HepG2 (cell line): ENCODE measurements at regions not wholly inside any gene's neighbourhood (a gene's known extent, or its start where the extent isn't known, plus 50 kb on each side); places are given as distances from the start of the nearest gene placed in this dataset.

ENCODE experiments used
- ATAC-seq: fragments of 200-7000 bp; cut with Tn5 transposase; 3 replicates; pipeline ENCODE4 v1.9.1; 2020; ENCODE audit warnings: mild to moderate bottlenecking, moderate library complexity
- BruUV-seq: library from RNA; stranded (reverse); fragments of 400-500 nt; replicated peaks from 2 replicates; lab custom pipeline; 2021; lab: Mats Ljungman, UMichigan
- CTCF ChIA-PET: fragments of 300-600 bp; formaldehyde crosslinking; extraction: SDS; loops from one replicate; lab custom pipeline; 2021; ENCODE audit warnings: low total read pairs, inconsistent platforms, low intra/inter-chr PET ratio; lab: Yijun Ruan, JAX
- POLR2A ChIA-PET: fragments of 350-600 bp; sonication (Branson Sonifier 250); formaldehyde crosslinking; loops from one replicate; lab custom pipeline; 2020; ENCODE audit warnings: antibody characterized with exemption, inconsistent platforms; lab: Yijun Ruan, JAX
- DNase-seq: peaks from one replicate; pipeline ENCODE4 v3.0.0-alpha.2; 2015; ENCODE audit warnings: low spot score
- FAIRE-seq: peaks from 3 replicates; lab custom pipeline; 2011; peaks lifted over from hg19 to GRCh38; lab: Jason Lieb, UNC
- H2AFZ ChIP-seq: one replicate; pipeline ENCODE4 v1.6.1; 2011; ENCODE audit warnings: low read length, inconsistent platforms
- H3K27ac ChIP-seq: fragments of 300-600 bp; 3 replicates; pipeline ENCODE4 v1.8.0; 2011; ENCODE audit warnings: mixed run types, mild to moderate bottlenecking, mixed read lengths, low read length, inconsistent platforms; ENCODE audit not compliant: insufficient read depth; ENCODE audit errors: extremely low read length
- H3K27me3 ChIP-seq, 2 experiments: fragments of 200-600 bp in 1 of 2; 2 replicates in 1 of 2; 3 replicates in 1 of 2; pipeline versions ENCODE4 v1.6.0 to v1.8.0; 2011; ENCODE audit warnings: low read length in 2 of 2, mild to moderate bottlenecking in 2 of 2, moderate library complexity in 2 of 2, inconsistent platforms in 1 of 2; ENCODE audit not compliant: insufficient read depth in 2 of 2, control insufficient read depth in 1 of 2
- H3K36me3 ChIP-seq, 2 experiments: fragments of 200-600 bp in 1 of 2; replicated peaks in 1 of 2; 2 replicates in 1 of 2; 3 replicates in 1 of 2; pipeline versions ENCODE4 v1.5.1 to v1.8.0; 2011; ENCODE audit warnings: low read length in 2 of 2, inconsistent platforms in 1 of 2; ENCODE audit not compliant: insufficient read depth in 2 of 2, control insufficient read depth in 1 of 2
- H3K4me1 ChIP-seq: 2 replicates; pipeline ENCODE4 v1.5.1; 2012; ENCODE audit warnings: low read length, inconsistent platforms; ENCODE audit not compliant: insufficient read depth
- H3K4me2 ChIP-seq: 2 replicates; pipeline ENCODE4 v1.6.0; 2011; ENCODE audit warnings: low read depth, low read length, inconsistent platforms
- H3K4me3 ChIP-seq, 3 experiments: fragments of 200-600 bp in 1 of 3; sonication (generic), shearing (Covaris generic) in 1 of 3; replicated peaks in 1 of 3; 2 replicates each; pipeline ENCODE4 v1.5.1; 2011 to 2016; ENCODE audit warnings: low read length in 3 of 3, inconsistent platforms in 2 of 3, low read depth in 2 of 3, mild to moderate bottlenecking in 2 of 3, control low read depth in 1 of 3, mixed read lengths in 1 of 3; ENCODE audit not compliant: insufficient read depth in 1 of 3
- H3K79me2 ChIP-seq: one replicate; pipeline ENCODE4 v1.6.1; 2011; ENCODE audit warnings: low read length, inconsistent platforms; ENCODE audit not compliant: insufficient read depth
- H3K9ac ChIP-seq: 2 replicates; pipeline ENCODE4 v1.6.0; 2011; ENCODE audit warnings: mild to moderate bottlenecking, low read depth, low read length, inconsistent platforms; ENCODE audit not compliant: insufficient read depth
- H3K9me3 ChIP-seq: 2 replicates; pipeline ENCODE4 v1.5.1; 2012; ENCODE audit warnings: mild to moderate bottlenecking, low read length
- H4K20me1 ChIP-seq: 2 replicates; pipeline ENCODE4 v1.6.0; 2011; ENCODE audit warnings: inconsistent platforms, mild to moderate bottlenecking, low read length, moderate library complexity; ENCODE audit not compliant: insufficient read depth
- AKAP8 ChIP-seq: sonication (generic); formaldehyde crosslinking; IDR thresholded peaks from 2 replicates; pipeline ENCODE4 v1.5.1; 2020; ENCODE audit warnings: mild to moderate bottlenecking, missing genetic modification reagents
- FOXC1 ChIP-seq: sonication (generic); formaldehyde crosslinking; IDR thresholded peaks from 2 replicates; pipeline ENCODE4 v1.8.0; 2022; ENCODE audit warnings: mild to moderate bottlenecking, missing genetic modification reagents, borderline replicate concordance
- GZF1 ChIP-seq: sonication (generic); formaldehyde crosslinking; IDR thresholded peaks from 2 replicates; pipeline ENCODE4 v1.5.1; 2020; ENCODE audit warnings: mild to moderate bottlenecking, missing genetic modification reagents
- HOXA7 ChIP-seq: sonication (generic); formaldehyde crosslinking; IDR thresholded peaks from 2 replicates; pipeline ENCODE4 v1.8.1; 2022; ENCODE audit warnings: mild to moderate bottlenecking, missing genetic modification reagents, moderate library complexity
- ISX ChIP-seq: sonication (generic); formaldehyde crosslinking; conservative IDR thresholded peaks from 2 replicates; pipeline ENCODE4 v1.5.0; 2020; ENCODE audit warnings: missing genetic modification reagents
- MAFF ChIP-seq: IDR thresholded peaks from 2 replicates; pipeline ENCODE4 v1.6.1; 2011; ENCODE audit warnings: low read depth, low read length, improper control_type of control experiment
- MIER2 ChIP-seq: IDR thresholded peaks from 2 replicates; pipeline ENCODE4 v1.6.1; 2016; ENCODE audit warnings: missing biosample characterization, missing genetic modification reagents
- NAIF1 ChIP-seq: sonication (generic); formaldehyde crosslinking; IDR thresholded peaks from 2 replicates; pipeline ENCODE4 v1.5.0; 2020; ENCODE audit warnings: mild to moderate bottlenecking, missing genetic modification reagents, borderline replicate concordance
- RFXAP ChIP-seq: sonication (generic); formaldehyde crosslinking; IDR thresholded peaks from 2 replicates; pipeline ENCODE4 v1.4.0; 2020; ENCODE audit warnings: missing genetic modification reagents, borderline replicate concordance
- SP4 ChIP-seq: sonication (generic); formaldehyde crosslinking; IDR thresholded peaks from 2 replicates; pipeline ENCODE4 v1.8.1; 2023; ENCODE audit warnings: mild to moderate bottlenecking, missing genetic modification reagents
- ZNF326 ChIP-seq: sonication (generic); formaldehyde crosslinking; IDR thresholded peaks from 2 replicates; pipeline ENCODE4 v1.4.0; 2020; ENCODE audit warnings: missing genetic modification reagents, borderline replicate concordance
- WGBS: methylation state at CpG from one replicate; pipeline ENCODE4 v1.1.6; 2017; ENCODE audit warnings: low lambda C conversion rate; 5-methylcytosine and 5-hydroxymethylcytosine counted together
- in situ Hi-C: cut with HindIII; loops from 2 replicates; pipeline ENCODE4 v1.10.0; 2017; ENCODE audit warnings: low pct_unique_long_range_greater_than_20kb; ENCODE audit not compliant: extremely low pct_ligation_motif_present
- intact Hi-C: fragments of 100-400 bp; cut with micrococcal nuclease; formaldehyde crosslinking; loops from one replicate; pipeline ENCODE4 v1.10.0; 2022; ENCODE audit not compliant: unreplicated experiment

- Histone ChIP-seq H3K36me3 (no peaks in the 10 kb centered on the region), H3K9me3 (no peaks in the 10 kb centered on the region), H3K4me2 (no peak overlapping the region), H3K27ac (no peak overlapping the region), H3K27me3 (no peaks in the 10 kb centered on the region), H3K4me1 (no peaks in the 10 kb centered on the region), H4K20me1 (no peaks in the 10 kb centered on the region)
- WGBS, result 5% methylated on average over 1 of the region's 1 CpG
- ATAC-seq (no peak), DNase-seq (no peak), FAIRE-seq (no peak)
- no TSS peak for BruUV-seq
- POLR2A ChIA-PET, result no interaction called here
- TF ChIP-seq NAIF1 (CRISPR knock-in tag), result no peak
- no peak for TF ChIP-seq ISX (CRISPR knock-in tag)
- no peak for TF ChIP-seq SP4 (CRISPR knock-in tag)
- TF ChIP-seq GZF1 (CRISPR knock-in tag), result no peak
- TF ChIP-seq HOXA7 (CRISPR knock-in tag), result no peak
- TF ChIP-seq FOXC1 (CRISPR knock-in tag), result no peak
- TF ChIP-seq MAFF, result no peak
- TF ChIP-seq AKAP8, result no peak
- no peak for TF ChIP-seq MIER2 (CRISPR knock-in tag)
- no peak for TF ChIP-seq ZNF326 (CRISPR knock-in tag)
- TF ChIP-seq RFXAP (CRISPR knock-in tag), result no peak
- TF ChIP-seq, all 625 proteins: peak for 0
- intact Hi-C loops (loop anchor here (5.0 kb wide), 1 partner anchor 806 kb away; the partner anchor contains the start of gene ALCAM), in situ Hi-C loops (no loop called here)
- Histone ChIP-seq H3K9ac (no peak overlapping the region), H2AFZ (no peak overlapping the region), H3K4me3 (no peak overlapping the region), H3K79me2 (no peaks in the 10 kb centered on the region)
- CTCF ChIA-PET, result no interaction called here
Observed at GRCh38 chr3:104561324-104561723, 805.4 kb upstream of the ALCAM start.
